NCI-H2029 (cell line): ENCODE measurements at regions not wholly inside any gene's neighbourhood (a gene's known extent, or its start where the extent isn't known, plus 50 kb on each side); places are given as distances from the start of the nearest gene placed in this dataset.

Experiments
- DNase-seq: peaks from one replicate; lab custom pipeline; 2025; lab: John Stamatoyannopoulos, UW

DNA sequence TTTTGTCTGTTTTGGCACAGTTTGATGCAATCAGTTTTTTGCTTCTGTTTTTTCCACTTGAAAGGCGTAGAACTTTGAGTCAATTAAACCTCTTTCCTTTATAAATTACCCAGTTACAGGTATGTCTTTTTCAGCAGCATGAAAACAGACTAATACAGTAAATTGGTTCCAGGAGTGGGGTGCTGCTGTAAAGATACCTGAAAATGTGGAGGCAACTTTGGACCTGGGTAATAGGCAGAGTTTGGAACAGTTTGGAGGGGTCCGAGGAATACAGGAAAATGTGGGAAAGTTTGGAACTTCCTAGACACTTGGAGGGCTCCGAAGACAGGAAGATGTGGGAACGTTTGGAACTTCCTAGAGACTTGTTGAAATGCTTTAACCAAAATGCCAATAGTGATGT is 2022.2 kb downstream of the MAT2B start:
- DNase-seq, result no peak

DNA sequence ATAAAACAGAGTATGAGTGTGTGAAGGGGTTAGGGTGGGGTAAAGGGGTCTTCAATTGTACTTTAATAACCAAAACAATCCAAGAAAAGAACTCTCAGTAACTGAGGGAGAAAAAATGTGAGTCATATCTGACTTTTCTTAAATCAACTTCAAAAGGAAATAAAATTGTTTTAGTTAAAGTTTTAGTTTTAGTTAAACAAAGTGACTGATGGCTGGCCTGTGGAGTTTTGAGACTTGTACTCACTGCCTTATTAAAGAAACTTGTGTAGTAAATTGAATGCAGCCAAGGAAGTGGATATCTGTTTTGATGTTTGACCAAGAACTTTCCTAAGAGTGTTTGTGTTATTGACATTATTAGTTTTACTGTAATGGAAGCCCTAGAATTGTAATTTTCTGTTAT is 2032.6 kb downstream of the MAT2B start:
- no peak for DNase-seq

DNA sequence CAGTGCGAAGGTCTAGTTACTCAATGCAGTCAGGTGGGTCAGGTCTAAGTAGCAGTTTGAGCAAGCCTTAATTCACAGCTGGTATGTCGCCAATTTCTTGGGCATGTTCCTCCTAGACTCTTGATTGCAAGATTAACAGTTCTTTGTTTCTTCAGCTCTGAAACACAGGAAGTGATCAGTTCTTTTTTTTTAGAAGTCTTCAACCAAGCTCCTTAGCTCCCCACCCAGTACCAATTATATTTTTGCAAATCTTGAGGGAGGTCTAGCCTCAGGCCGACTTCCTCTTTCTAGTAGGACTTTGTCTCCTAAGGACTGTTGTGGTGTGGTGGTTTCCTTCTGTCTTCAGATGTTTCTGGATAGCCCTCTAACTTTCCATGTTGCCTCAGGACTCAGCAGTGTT is 2054.2 kb downstream of the MAT2B start:
- no peak for DNase-seq

DNA sequence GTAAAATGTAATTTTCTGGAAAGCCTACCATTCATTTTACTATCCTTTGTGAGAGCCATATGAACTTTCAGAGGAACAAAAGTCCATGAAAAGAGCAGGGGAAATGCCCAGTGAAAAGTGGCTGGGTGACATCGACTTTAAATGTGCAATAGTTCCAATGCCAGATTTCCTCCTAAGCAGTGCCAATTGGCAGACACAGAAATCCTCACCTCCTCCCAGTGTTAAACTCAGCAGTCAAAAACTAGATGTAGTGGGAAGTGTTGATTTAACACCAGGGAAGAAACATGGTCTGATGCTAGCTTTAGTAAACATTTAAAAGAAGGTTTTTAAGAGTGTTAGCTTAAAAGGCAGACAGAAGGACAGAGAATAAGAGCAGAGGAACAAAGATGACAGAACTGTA is 2055.2 kb downstream of the MAT2B start:
- DNase-seq, result no peak

DNA sequence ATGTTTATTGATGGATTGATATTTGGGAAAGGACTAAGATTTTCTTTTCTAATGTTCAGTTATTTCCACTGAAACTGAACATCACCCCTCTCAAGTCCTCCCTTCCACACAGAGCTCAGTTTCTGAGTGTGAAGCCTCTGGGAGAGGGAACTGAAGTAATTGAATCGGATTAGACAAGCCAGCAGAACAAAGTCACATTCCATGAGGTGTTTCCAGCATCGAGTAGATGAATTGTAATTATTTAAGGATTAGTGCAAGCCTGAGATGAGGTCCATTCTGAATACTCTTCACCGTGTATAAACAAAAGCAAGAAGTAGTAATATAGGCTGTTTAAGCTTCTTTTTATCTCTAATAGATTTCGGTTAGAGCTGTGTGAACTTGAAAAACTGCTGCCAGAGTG is 2060.5 kb downstream of the MAT2B start:
- DNase-seq, result no peak

DNA sequence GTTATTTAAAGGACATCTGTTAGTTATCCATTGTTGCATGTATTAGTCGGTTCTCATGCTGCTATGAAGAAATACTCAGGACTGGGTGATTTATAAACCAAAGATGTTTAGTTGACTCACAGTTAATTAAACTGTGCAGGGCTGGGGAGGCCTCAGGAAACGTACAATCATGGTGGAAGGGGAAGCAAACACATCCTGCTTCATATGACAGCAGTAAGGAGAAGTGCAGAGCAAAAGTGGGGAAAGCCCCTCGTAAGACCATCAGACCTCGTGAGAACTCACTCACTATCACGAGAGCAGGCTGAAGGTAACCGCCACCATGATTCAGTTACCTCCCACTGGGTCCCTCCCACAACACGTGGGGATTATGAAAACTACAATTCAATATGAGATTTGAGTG is 2064.1 kb downstream of the MAT2B start:
- no peak for DNase-seq

DNA sequence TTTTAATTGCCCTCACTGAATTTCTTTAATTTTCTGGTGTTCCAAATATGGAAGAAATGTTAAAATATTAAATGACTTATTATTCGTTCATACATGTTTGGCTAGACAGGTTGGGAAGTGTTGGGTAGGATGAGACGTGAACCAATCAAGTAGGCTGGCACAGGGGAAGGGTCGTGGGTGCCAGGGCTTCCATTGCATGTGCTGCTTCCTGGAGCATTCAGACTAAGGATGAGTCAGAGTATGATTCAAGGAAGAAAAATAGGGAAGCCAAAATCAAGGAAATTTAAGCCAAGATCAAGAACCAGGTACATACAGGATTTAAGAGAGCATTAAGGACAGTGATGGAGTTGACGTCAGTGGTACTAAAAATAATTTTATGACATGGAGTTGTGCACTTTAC is 2068.0 kb downstream of the MAT2B start:
- no peak for DNase-seq

DNA sequence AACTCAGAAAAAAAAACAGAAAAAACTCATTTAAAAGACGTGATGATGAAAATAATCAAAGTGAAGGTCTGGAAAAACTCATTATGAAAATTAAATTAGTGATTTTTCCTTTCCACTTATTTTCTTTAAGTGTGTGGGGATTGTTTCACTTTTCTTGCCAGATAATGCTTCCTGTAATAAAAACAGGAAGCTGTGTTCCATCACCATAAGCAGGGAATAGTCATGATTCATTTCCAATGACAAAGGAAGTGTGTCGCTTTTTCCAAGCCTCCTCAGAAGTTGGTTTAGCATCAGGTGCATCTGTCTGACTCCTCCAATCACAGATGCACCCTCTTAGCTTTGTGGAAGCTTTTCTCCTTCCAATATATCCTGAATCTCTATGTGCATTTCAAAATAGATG is 2068.7 kb downstream of the MAT2B start:
- DNase-seq, result no peak

DNA sequence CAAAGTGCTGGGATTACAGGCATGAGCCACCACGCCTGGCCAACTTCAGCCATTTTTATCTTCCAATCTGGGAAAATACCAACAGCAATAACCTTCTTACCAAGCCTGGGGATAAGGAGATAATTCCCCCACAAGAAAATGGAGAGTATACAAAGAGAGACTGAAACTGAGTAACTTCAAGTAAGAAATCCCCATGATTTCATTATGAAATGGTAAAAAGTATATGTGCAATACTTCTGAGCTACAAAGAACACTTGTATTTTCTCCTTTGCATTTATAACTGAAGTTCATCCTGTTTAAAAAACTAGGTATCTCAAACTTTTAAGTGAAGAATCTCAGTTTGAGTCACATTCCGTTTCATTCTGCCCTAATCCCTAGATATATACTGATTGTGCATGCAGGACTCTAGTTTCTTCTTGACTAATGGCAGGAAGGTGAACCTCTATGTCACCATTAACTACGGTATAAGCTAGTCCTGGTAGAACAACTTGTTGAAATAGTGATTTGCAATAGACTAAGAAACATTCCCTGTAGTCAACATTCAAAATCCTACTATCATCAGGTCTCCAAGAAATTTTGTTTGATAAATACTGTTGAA is 2071.4 kb downstream of the MAT2B start:
- DNase-seq, result no peak

DNA sequence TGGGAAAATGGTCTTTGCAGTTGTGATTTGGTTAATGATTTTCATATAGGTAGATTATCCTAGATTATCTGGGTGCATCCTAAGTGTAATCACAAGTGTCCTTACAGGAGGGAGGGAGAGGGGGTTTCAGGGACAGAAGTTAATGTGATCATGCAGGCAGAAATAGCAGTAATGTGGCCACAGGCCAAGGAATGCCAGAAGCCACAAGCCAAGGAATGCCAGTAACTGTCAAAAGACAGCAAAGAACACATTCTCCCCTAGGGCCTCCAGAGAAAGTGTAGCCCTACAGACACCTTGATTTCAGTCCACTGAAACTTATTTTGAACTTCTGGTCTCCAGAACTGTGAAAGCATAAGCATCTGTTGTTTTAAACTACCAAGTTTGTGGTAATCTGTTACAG is 2074.5 kb downstream of the MAT2B start:
- DNase-seq, result no peak

DNA sequence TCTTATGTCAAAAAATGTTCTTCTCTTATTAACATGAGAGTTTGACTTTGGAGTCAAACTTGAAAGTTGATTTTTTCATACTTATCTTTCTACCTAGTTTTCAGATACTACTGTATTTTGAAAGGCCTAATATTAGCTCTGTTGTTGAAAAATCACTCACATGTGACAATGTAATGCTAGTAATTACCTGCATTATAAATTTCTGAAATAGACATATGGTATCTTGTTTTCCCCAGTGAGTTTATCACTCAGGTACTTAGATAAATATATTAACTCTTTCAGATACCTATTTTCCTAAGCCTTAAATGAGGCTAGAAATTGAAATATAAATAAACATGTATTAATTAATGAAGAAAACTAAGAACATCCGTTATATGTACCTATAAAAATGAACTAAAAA is 2089.3 kb downstream of the MAT2B start:
- no peak for DNase-seq

DNA sequence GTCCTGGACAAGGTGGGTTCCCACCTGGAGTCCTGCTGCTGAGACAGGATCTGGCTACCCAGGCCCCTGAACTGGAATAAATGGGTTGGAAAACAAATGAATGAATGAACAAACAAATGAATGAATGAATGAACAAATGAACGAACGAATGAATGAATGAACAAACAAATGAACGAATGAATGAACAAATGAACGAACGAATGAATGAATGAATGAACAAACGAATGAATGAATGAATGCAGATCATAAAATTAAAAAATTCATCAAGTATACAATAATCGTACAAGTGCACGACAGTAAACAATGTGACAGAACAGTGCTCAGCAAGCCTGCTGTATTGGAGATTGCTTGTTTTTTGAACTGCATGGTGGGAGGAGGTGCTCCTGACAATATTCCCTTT is 2097.1 kb downstream of the MAT2B start:
- no peak for DNase-seq

DNA sequence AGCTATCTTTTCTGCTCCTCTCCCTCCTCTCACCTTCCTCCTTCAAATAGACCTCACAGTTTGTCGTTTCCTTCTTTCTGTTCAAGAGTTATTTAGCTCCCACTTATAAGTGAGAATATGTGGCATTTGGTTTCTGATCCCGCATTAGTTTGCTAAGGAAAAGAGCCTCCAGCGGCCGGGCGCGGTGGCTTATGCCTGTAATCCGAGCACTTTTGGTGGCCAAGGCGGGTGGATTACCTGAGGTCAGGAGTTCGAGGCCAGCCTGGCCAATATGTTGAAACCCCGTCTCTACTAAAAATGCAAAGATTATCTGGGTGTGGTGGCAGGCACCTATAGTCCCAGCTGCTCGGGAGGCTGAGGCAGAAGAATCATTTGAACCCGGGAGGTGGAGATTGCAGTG is 2101.6 kb downstream of the MAT2B start:
- DNase-seq, result no peak

DNA sequence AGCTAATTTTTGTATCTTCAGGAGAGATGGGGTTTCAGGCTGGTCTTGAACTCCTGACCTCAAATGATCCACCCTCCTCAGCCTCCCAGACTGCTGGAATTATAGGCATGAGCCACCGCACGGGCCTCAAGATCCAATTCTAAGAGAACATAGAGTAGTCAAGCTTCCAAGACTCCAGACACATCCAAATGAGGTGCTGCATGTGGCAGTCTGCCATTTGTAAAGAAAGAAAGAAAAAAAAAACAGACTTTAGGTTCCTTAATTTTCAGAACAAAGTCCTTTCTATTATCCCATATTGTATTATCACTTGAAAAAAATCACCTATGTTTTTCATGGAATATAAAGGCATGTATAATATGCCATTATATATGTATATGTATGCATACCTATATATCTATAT is 2104.5 kb downstream of the MAT2B start:
- DNase-seq, result no peak

DNA sequence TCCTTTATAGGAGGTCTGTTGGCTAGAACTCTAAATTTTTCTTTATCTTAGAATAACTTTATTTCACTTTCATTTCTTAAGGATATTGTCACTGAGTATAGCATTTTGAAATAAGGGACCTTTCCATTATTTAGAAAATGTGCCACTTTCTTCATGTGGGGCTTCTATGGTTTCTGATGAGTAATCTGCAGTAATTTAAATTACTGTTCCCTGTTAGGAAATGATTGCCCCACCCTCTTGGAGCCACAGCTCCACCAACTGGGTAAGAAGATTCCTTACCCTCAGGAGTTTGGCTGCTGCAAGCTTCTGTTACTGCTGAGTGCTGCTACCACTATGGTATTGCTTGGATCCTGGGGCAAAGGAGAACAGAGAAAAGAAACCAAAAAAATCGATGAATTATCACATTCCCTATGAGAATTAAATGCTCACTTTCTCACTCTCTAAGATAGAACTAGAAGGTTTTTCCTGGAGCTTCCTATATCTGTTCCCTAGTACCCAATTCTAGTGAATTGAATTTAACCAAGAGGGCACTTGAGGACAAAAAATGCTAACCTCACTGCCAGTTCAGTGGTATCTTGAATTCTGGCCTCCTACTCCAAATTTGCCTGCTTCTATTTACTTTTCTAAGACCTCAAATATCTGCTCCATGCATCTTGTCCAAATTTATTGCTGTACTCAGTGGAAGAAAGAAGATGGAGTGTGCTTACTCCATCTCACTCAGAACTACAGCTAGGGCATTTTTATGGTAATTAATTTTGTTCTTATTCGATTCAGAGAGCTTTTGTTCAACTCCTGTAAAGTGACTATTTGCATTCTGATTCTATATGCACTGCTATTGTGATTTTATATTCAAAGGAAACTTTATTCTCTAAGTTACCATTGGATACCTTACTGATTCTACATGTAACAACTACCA is 2111.3 kb downstream of the MAT2B start:
- no peak for DNase-seq

DNA sequence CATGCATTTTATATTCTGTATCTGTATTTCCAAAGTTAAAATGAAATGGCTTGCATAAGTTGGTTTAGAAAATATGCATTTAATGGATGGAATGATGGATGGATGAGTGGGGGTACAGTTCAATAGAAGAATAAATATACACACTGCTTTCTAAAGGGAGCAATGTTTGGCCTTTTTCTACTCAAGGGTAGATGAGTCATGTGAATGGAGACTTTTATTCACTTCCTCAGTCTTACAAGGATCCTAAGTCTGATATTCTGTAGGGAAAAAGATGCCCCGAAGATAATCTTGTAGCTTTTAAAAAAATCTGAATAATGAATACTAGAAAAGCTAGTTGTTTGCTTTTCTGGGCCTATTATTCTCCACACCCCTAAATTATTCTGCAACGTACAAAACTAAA is 2112.1 kb downstream of the MAT2B start:
- DNase-seq, result no peak

DNA sequence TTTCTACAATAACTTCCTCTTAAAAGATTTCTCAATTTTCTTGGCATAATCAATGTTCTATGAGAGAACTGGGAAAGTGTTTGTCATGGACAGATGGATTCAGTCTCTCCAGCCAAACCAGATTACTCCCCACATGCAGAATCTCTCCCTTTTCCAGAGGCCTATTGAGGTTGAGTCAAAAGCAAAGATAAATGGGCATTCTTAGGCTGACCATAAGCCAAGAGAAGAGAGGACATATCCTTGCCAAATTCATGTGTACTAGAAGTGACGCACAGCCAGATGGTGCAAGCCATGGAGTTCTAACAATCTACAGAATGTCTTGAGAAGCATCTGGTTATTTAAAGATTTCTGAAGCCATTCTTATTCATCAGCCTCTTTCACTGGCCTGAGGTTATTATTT is 2115.0 kb downstream of the MAT2B start:
- DNase-seq, result no peak

DNA sequence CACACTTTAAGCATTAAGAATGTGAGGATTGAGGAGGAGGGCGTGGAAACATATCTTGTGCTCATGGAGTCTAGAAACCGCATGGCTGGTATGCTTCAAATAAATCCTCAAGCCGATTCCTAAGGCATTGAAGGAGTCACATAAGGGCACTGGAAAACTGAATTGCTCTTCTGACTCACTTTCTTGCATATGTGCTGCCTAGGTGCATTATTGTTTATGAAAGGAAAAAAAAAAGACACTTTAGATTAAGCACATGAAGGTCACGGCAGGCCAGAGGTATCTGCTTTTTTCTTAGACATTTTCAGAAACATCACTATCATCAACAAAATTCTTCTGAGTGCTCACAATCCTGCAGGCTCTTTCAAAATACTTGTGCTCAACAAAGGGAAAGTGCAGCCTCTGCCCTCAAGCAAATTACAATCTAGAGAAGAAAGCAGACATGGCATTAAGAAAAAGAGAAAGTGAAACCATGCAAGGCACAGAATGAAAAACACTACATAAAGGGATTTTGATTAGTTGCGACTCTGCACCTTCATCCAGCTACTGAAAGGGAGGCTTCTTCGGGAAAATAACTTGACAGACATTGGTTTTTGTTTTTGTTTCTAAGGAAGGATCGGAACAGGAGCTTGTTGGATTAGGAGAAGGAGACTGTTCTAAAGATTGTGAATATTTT is 2117.6 kb downstream of the MAT2B start:
- DNase-seq, result peak; percentile 2

DNA sequence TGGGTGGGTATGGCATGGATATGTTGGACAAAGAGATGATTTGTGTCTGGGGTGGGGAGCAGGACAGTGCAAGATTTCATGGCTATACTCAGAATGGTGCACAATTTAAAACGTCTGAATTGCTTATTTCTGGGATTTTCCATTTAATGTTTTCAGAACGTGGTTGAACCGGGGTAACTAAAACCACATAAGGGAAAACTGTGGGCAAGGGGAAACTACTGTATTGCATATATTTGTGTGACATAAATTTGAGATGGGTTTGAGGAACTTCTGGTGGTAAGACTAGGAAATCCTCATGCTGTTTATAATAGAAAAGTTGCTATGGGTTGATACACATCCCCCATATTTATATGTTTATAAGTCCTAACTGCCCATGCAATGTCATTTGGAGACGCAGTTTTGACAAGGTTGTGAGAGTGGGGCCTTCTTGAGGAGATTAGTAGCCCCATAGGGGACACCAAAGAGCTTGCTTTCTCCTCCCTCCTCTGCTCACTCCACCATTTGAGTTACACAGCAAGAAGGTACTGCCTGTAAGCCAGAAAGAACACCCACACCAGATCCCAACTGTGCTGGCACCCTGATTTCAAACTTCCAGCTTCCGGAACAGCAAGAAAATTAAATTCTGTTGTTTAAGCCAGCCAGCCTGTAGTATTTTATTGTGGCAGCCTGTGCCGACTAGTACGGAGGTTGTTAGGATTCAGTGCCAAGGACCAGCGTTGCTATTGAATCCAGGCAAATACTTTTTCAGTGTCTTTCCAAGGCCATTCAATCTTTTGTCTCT is 2118.9 kb downstream of the MAT2B start:
- no peak for DNase-seq

DNA sequence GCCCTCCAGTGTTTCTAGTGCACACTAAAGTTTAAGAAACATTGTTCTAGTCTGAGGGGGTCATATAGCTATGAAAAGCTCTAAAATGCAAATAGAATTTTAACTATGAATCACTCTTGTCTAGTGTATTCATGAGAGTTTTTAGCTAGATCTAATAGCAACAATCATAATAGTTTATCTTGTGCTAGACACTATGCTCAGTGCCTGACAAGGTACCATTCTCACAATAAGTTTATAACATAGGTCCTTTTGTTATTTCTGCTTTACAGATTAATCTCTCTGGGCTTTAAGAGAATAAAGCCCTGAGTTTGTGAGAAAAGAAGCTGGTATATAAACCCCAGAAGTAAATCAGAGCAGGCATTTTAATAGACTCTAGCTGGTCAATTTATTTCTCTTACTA is 2120.7 kb downstream of the MAT2B start:
- DNase-seq, result no peak

DNA sequence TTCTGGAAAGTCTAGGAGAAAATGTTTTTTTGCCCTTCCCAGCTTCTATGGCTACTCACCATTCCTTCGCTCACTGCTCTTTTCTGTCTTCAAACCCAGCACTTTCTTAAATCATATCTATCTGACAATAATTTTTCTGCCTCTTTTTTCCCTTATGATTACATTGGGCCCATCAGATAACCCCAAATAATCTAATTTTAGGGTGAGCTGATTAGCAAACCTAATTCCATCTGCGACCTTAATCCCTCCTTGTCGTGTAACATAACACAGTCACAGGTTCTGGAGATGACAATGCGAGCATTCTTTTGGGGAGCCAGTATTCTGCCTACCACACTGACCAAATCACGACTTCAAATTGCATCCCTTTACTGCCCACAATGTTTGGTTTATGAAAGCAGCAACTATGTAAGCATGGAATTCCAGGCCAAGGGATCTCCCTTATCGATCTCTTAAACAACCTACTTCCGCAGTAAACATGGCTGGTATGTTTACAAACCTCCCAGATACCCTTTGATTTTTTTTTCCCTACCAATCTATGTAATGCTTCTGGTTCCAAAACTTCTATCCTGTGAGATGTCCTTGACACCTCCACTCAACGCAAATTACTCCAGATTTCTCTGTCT is 2122.2 kb downstream of the MAT2B start:
- DNase-seq, result no peak

DNA sequence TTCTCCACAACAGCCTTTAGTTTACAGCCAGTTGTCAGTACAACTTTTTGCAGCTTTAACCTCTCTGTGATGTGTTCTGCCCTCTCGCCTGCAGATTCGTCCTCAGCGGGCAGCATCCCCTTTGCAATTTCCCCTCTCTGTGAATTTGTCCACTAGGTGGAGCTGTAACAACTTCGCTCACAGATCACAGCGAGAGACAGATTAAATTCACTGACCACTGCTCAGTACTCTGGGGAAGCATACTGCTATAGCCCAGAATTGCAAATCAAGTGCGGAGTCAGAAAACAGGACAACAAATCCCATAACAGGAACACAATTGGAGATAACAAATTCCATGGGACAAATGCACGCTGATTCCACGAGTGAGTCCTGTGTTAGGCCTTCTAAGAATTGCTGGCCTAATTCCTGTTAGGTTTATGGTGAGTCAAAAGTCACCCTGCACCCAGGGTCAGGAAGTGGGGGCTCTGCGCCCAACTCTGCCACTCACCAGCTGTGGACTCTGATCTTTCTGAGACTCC is 2124.9 kb downstream of the MAT2B start:
- DNase-seq, result peak; percentile 19
